Body of pancreas (tissue), 4 donors: ENCODE measurements at regions not wholly inside any gene's neighbourhood (a gene's known extent, or its start where the extent isn't known, plus 50 kb on each side); places are given as distances from the start of the nearest gene placed in this dataset.

Experiments used
- POLR2A ChIP-seq, 3 donors: fragments of 450-650 bp; IDR thresholded peaks; one replicate each; pipeline ENCODE4 v1.6.1; 2016; ENCODE audit warnings: antibody characterized with exemption in 3 of 3, mild to moderate bottlenecking in 2 of 3
- TF ChIP-seq, protein P1 (sequence below), 7 experiments: fragments of 450-650 bp in 4 of 7; fragments of 200-600 bp in 3 of 7; sonication (generic) in 3 of 7; IDR thresholded peaks; one replicate each; pipeline ENCODE4 v1.5.1; 2016 to 2019; ENCODE audit warnings: antibody characterized with exemption in 7 of 7

- no peak for TF ChIP-seq POLR2A (IDR thresholded peaks at IDR 0.05)
- TF ChIP-seq, protein P1, sequence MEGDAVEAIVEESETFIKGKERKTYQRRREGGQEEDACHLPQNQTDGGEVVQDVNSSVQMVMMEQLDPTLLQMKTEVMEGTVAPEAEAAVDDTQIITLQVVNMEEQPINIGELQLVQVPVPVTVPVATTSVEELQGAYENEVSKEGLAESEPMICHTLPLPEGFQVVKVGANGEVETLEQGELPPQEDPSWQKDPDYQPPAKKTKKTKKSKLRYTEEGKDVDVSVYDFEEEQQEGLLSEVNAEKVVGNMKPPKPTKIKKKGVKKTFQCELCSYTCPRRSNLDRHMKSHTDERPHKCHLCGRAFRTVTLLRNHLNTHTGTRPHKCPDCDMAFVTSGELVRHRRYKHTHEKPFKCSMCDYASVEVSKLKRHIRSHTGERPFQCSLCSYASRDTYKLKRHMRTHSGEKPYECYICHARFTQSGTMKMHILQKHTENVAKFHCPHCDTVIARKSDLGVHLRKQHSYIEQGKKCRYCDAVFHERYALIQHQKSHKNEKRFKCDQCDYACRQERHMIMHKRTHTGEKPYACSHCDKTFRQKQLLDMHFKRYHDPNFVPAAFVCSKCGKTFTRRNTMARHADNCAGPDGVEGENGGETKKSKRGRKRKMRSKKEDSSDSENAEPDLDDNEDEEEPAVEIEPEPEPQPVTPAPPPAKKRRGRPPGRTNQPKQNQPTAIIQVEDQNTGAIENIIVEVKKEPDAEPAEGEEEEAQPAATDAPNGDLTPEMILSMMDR (IDR thresholded peaks at IDR 0.05) = no peak
Observed at GRCh38 chr3:118778201-118778600, 256.4 kb downstream of the IGSF11 start.
